GM23338 (cell line): ENCODE measurements at regions not wholly inside any gene's neighbourhood (a gene's known extent, or its start where the extent isn't known, plus 50 kb on each side); places are given as distances from the start of the nearest gene placed in this dataset.

ENCODE experiments used
- ATAC-seq: fragments of 200-7000 bp; cut with Tn5 transposase; 3 replicates; pipeline ENCODE4 v1.9.1; 2020
- DNase-seq: peaks from one replicate; pipeline ENCODE4 v3.0.0-alpha.2; 2015; ENCODE audit warnings: low spot score
- H2AFZ ChIP-seq: fragments of 200-600 bp; sonication (generic); 2 replicates; pipeline ENCODE4 v1.8.0; 2016; ENCODE audit warnings: antibody characterized with exemption, mild to moderate bottlenecking, moderate library complexity
- H3F3A ChIP-seq: fragments of 200-600 bp; sonication (generic); replicated peaks from 2 replicates; pipeline ENCODE4 v1.8.0; 2017; ENCODE audit warnings: antibody characterized with exemption, mixed run types, low read depth
- H3K27ac ChIP-seq: fragments of 200-600 bp; sonication (generic); 2 replicates; pipeline ENCODE4 v1.6.1; 2016; ENCODE audit warnings: low read depth
- H3K27me3 ChIP-seq: fragments of 200-600 bp; sonication (generic); 2 replicates; pipeline ENCODE4 v1.8.0; 2016; ENCODE audit warnings: mild to moderate bottlenecking, mixed run types, moderate library complexity; ENCODE audit not compliant: insufficient read depth
- H3K36me3 ChIP-seq: fragments of 200-600 bp; sonication (generic); 2 replicates; pipeline ENCODE4 v1.8.0; 2016; ENCODE audit warnings: mild to moderate bottlenecking; ENCODE audit not compliant: insufficient read depth
- H3K4me1 ChIP-seq: fragments of 200-600 bp; sonication (generic); 2 replicates; pipeline ENCODE4 v1.8.0; 2016; ENCODE audit warnings: mild to moderate bottlenecking, moderate library complexity; ENCODE audit not compliant: insufficient read depth
- H3K4me2 ChIP-seq: fragments of 200-600 bp; sonication (generic); 2 replicates; pipeline ENCODE4 v1.7.1; 2017; ENCODE audit warnings: mixed run types
- H3K4me3 ChIP-seq: fragments of 200-600 bp; sonication (generic); 2 replicates; pipeline ENCODE4 v1.6.1; 2016; ENCODE audit warnings: mixed run types
- H3K79me2 ChIP-seq: fragments of 200-600 bp; sonication (generic); replicated peaks from 2 replicates; pipeline ENCODE4 v1.8.0; 2017; ENCODE audit warnings: mild to moderate bottlenecking; ENCODE audit not compliant: insufficient read depth
- H3K9me2 ChIP-seq: fragments of 200-600 bp; sonication (generic); 2 replicates; pipeline ENCODE4 v1.8.0; 2017; ENCODE audit not compliant: insufficient read depth
- H4K20me1 ChIP-seq: fragments of 200-600 bp; sonication (generic); replicated peaks from 2 replicates; pipeline ENCODE4 v1.8.0; 2017; ENCODE audit warnings: mild to moderate bottlenecking; ENCODE audit not compliant: insufficient read depth
- H3K27ac Mint-ChIP-seq: 2 replicates; pipeline ENCODE4 v1.8.0; 2020; ENCODE audit warnings: inconsistent platforms, mild to moderate bottlenecking, moderate library complexity, mixed read lengths
- H3K27me3 Mint-ChIP-seq: 3 replicates; pipeline ENCODE4 v1.8.0; 2022; ENCODE audit warnings: low read depth, mild to moderate bottlenecking, moderate library complexity, mixed read lengths, inconsistent platforms; ENCODE audit not compliant: insufficient read depth, poor library complexity
- H3K36me3 Mint-ChIP-seq: 3 replicates; pipeline ENCODE4 v1.8.0; 2021; ENCODE audit warnings: low read depth, mild to moderate bottlenecking, inconsistent platforms, moderate library complexity, mixed read lengths
- H3K4me1 Mint-ChIP-seq: 3 replicates; pipeline ENCODE4 v1.8.0; 2020; ENCODE audit warnings: mild to moderate bottlenecking, inconsistent platforms, mixed read lengths
- H3K4me3 Mint-ChIP-seq: 3 replicates; pipeline ENCODE4 v1.8.0; 2021; ENCODE audit warnings: moderate library complexity, mild to moderate bottlenecking, inconsistent platforms, mixed read lengths
- H3K9me3 Mint-ChIP-seq: 3 replicates; pipeline ENCODE4 v1.8.0; 2020; ENCODE audit warnings: moderate library complexity, mild to moderate bottlenecking, inconsistent platforms, mixed read lengths
- CREB1 ChIP-seq: fragments of 250-450 bp; sonication (Bioruptor Pico); IDR thresholded peaks from 2 replicates; pipeline ENCODE4 v1.5.0; 2020; ENCODE audit warnings: low read depth, mild to moderate bottlenecking, moderate library complexity
- EZH2 ChIP-seq: fragments of 200-600 bp; sonication (generic); IDR thresholded peaks from one replicate; pipeline ENCODE4 v1.8.0; 2017; ENCODE audit warnings: antibody characterized with exemption, mild to moderate bottlenecking, low read depth; ENCODE audit not compliant: unreplicated experiment
- EZH2phosphoT487 ChIP-seq: fragments of 200-600 bp; sonication (generic); IDR thresholded peaks from one replicate; pipeline ENCODE4 v1.8.1; 2018; ENCODE audit warnings: antibody characterized with exemption; ENCODE audit not compliant: unreplicated experiment
- NANOG ChIP-seq: IDR thresholded peaks from 2 replicates; pipeline ENCODE4 v1.6.1; 2016; ENCODE audit warnings: antibody characterized with exemption, borderline replicate concordance
- POLR2AphosphoS5 ChIP-seq: IDR thresholded peaks from 2 replicates; pipeline ENCODE4 v1.6.1; 2016; ENCODE audit warnings: antibody characterized with exemption, low read depth
- STAT1 ChIP-seq: IDR thresholded peaks from one replicate; pipeline ENCODE4 v1.6.1; 2016; ENCODE audit warnings: antibody characterized with exemption; ENCODE audit not compliant: unreplicated experiment
- ZNF331 ChIP-seq: fragments of 250-450 bp; sonication (Bioruptor Pico); IDR thresholded peaks from 2 replicates; pipeline ENCODE4 v1.5.0; 2020; ENCODE audit warnings: low read depth, mild to moderate bottlenecking, moderate library complexity
- TF ChIP-seq, protein P1 (sequence below): IDR thresholded peaks from one replicate; pipeline ENCODE4 v1.6.1; 2018; ENCODE audit warnings: antibody characterized with exemption; ENCODE audit not compliant: unreplicated experiment

DNA sequence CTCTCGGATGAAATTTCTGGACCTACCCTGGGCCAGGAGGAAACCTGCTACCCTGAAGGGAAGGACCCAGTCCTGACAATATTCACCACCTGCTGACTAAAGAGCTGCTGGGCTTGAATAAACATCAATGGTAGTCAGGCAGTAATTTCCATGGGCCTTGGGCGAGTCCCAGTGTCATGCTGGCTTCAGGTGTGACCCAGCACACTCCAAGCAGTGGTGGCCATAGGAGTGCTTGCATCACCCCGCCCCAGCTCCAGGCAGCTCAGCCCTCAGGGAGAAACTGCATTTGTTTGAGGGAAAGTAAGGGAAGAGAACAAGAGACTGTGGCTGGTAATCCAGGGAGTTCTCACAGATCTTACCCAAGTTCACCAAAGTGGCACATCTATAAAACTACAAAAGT, 261.8 kb upstream of the DCBLD2 start:
- H3K27ac Mint-ChIP-seq, result no peak overlapping the region
- no peaks in the 10 kb centered on the region for H3F3A ChIP-seq
- peaks cover 20% of the 10 kb centered on the region for H3K9me3 Mint-ChIP-seq
- DNase-seq (no peak), ATAC-seq (no peak; the same call in 2 of the 3 replicates)
- H2AFZ ChIP-seq, result no peak overlapping the region
- no peaks in the 10 kb centered on the region for H3K27me3 Mint-ChIP-seq
- H3K4me3 Mint-ChIP-seq, result no peak overlapping the region
- H3K4me2 ChIP-seq, result no peak overlapping the region
- H3K9me2 ChIP-seq, result no peaks in the 10 kb centered on the region
- no peaks in the 10 kb centered on the region for H4K20me1 ChIP-seq
- no peak overlapping the region for H3K4me3 ChIP-seq
- no peaks in the 10 kb centered on the region for H3K4me1 Mint-ChIP-seq
- H3K4me1 ChIP-seq, result no peaks in the 10 kb centered on the region
- H3K27ac ChIP-seq, result no peak overlapping the region
- H3K36me3 Mint-ChIP-seq, result peaks cover 11% of the 10 kb centered on the region; the same call in 2 of the 3 replicates
- H3K36me3 ChIP-seq, result 0 out of 2 replicates have a peak, but pooled peaks cover 4% of the 10 kb centered on the region
- H3K27me3 ChIP-seq, result no peaks in the 10 kb centered on the region
- no peak for TF ChIP-seq EZH2phosphoT487
- TF ChIP-seq NANOG, result no peak
- TF ChIP-seq STAT1, result no peak
- TF ChIP-seq, protein P1, sequence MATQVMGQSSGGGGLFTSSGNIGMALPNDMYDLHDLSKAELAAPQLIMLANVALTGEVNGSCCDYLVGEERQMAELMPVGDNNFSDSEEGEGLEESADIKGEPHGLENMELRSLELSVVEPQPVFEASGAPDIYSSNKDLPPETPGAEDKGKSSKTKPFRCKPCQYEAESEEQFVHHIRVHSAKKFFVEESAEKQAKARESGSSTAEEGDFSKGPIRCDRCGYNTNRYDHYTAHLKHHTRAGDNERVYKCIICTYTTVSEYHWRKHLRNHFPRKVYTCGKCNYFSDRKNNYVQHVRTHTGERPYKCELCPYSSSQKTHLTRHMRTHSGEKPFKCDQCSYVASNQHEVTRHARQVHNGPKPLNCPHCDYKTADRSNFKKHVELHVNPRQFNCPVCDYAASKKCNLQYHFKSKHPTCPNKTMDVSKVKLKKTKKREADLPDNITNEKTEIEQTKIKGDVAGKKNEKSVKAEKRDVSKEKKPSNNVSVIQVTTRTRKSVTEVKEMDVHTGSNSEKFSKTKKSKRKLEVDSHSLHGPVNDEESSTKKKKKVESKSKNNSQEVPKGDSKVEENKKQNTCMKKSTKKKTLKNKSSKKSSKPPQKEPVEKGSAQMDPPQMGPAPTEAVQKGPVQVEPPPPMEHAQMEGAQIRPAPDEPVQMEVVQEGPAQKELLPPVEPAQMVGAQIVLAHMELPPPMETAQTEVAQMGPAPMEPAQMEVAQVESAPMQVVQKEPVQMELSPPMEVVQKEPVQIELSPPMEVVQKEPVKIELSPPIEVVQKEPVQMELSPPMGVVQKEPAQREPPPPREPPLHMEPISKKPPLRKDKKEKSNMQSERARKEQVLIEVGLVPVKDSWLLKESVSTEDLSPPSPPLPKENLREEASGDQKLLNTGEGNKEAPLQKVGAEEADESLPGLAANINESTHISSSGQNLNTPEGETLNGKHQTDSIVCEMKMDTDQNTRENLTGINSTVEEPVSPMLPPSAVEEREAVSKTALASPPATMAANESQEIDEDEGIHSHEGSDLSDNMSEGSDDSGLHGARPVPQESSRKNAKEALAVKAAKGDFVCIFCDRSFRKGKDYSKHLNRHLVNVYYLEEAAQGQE, result no peak
- H3K79me2 ChIP-seq, result no peaks in the 10 kb centered on the region

DNA sequence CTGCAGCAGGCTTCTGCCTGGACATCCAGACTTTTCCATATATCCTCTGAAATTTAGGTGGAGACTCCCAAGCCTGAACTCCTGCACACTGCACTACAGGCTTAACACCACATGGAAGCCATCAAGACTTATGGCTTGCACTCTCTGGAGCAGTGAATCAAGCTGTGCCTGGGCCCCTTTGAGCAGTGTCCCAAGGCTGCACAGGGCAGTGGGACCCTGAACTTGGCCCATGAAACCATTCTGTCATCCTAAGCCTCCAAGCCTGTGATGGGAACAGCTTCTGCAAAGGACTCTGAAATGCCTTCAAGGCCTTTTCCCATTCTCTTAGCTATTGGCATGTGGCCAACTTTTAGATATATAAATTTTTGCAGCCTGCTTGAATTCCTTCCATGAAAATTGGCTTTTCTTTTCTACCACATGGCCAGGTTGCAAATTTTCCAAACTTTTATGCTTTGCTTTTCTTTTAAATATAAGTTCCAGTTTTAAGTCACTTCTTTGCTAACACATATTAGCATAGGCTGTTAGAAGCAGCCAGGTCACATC, 257.8 kb upstream of the DCBLD2 start:
- Histone ChIP-seq H2AFZ (no peak overlapping the region), H3K79me2 (no peaks in the 10 kb centered on the region), H3K9me2 (no peaks in the 10 kb centered on the region), H3K4me1 (no peaks in the 10 kb centered on the region), H3K4me3 (no peak overlapping the region), H3K4me2 (no peak overlapping the region), H3K27ac (no peak overlapping the region), H4K20me1 (no peaks in the 10 kb centered on the region), H3F3A (no peaks in the 10 kb centered on the region), H3K27me3 (no peaks in the 10 kb centered on the region), H3K36me3 (0 out of 2 replicates have a peak, but pooled peaks cover 4% of the 10 kb centered on the region)
- no peak for ATAC-seq
- Mint-ChIP-seq H3K4me1 (no peaks in the 10 kb centered on the region), H3K9me3 (peaks cover 49% of the 10 kb centered on the region), H3K4me3 (no peak overlapping the region), H3K36me3 (peaks cover 31% of the 10 kb centered on the region), H3K27ac (no peak overlapping the region), H3K27me3 (no peaks in the 10 kb centered on the region)
- DNase-seq, result no peak
- TF ChIP-seq CREB1 (CRISPR knock-in tag) (no peak), NANOG (no peak), EZH2 (no peak), ZNF331 (CRISPR knock-in tag) (no peak), POLR2AphosphoS5 (no peak)
- TF ChIP-seq, protein P1, result no peak
